ENCODE measurements at regions not wholly inside any gene's neighbourhood (a gene's known extent, or its start where the extent isn't known, plus 50 kb on each side); places are given as distances from the start of the nearest gene placed in this dataset.

GRCh38 chr4:176014583-176015108 lies 51.0 kb upstream of the WDR17 start:
- Histone ChIP-seq H3K9ac (ENCODE audit: low read depth in 1 of 2, low read length in 2 of 2) (no peak overlapping the region), H3K36me3 (ENCODE audit: control insufficient read depth in 4 of 4, insufficient read depth in 3 of 4, low read depth in 1 of 4, low read length in 3 of 4) (no peaks in the 10 kb centered on the region), H3K4me1 (ENCODE audit: control insufficient read depth in 4 of 4, insufficient read depth in 4 of 4, low read length in 3 of 4) (no peaks in the 10 kb centered on the region), H3K27me3 (ENCODE audit: control insufficient read depth in 4 of 4, insufficient read depth in 4 of 4, low read length in 3 of 4) (peaks cover 0 to 3% (median 0%) of the 10 kb centered on the region in 4 donors), H3K4me3 (ENCODE audit: low read depth in 1 of 3, low read length in 3 of 3) (no peak overlapping the region), H3K27ac (ENCODE audit: low read depth in 1 of 2, low read length in 2 of 2) (no peak overlapping the region), H3K9me3 (ENCODE audit: control insufficient read depth in 4 of 4, low read length in 3 of 4) (no peaks in the 10 kb centered on the region)
- no peak for DNase-seq (ENCODE audit: low spot score)
- TF ChIP-seq GABPA (IDR thresholded peaks at IDR 0.05 in 1 of 2, conservative IDR thresholded peaks at IDR 0.05 in 1 of 2) (no peak), HNF4G (IDR thresholded peaks at IDR 0.05) (no peak), REST (IDR thresholded peaks at IDR 0.05) (no peak), FOXA2 (IDR thresholded peaks at IDR 0.05) (no peak), EGR1 (IDR thresholded peaks at IDR 0.05; ENCODE audit: low read depth in 2 of 2) (no peak), CTCF (IDR thresholded peaks at IDR 0.05; ENCODE audit: low read depth, low read length, missing input control) (no peak)
